ENCODE measurements at regions not wholly inside any gene's neighbourhood (a gene's known extent, or its start where the extent isn't known, plus 50 kb on each side); places are given as distances from the start of the nearest gene placed in this dataset.

GRCh38 chr5:29023541-29023940, 1985.2 kb upstream of the CDH9 start:
- no peak overlapping the region for H2BK20ac ChIP-seq (ENCODE audit: low read length)
- no peaks in the 10 kb centered on the region for H3K27me3 ChIP-seq (replicated peaks in 1 of 4; ENCODE audit: control insufficient read depth in 3 of 4, extremely low read depth in 1 of 4, insufficient read depth in 3 of 4, low read length in 3 of 4)
- no peaks in the 10 kb centered on the region for H3K79me1 ChIP-seq (ENCODE audit: low read depth, low read length)
- H2BK5ac ChIP-seq (ENCODE audit: low read depth, low read length) = no peak overlapping the region
- WGBS, 2 experiments (ENCODE audit: extremely low coverage in 1 of 2, insufficient coverage in 1 of 2, insufficient read length in 1 of 2, insufficient replicate concordance in 2 of 2, low coverage in 1 of 2, low lambda C conversion rate in 2 of 2, missing lambda C conversion rate in 1 of 2) = 73% methylated on average over 2 of the region's 2 CpGs; no CpG with 5 or more reads in 1 of the 2 experiments
- H3K4me2 ChIP-seq (ENCODE audit: insufficient read depth in 1 of 2, low read depth in 2 of 2, low read length in 2 of 2) = no peak overlapping the region
- H3K56ac ChIP-seq (replicated peaks; ENCODE audit: insufficient read length, low read depth, low read length) = no peak overlapping the region
- H3K27ac ChIP-seq (ENCODE audit: low read depth, low read length) = no peak overlapping the region
- no peak overlapping the region for H3K18ac ChIP-seq (ENCODE audit: extremely low read depth, low read length)
- no peak overlapping the region for H4K5ac ChIP-seq (ENCODE audit: insufficient read length, low read depth, low read length)
- no peak overlapping the region for H3K4ac ChIP-seq (replicated peaks; ENCODE audit: insufficient read length, low read depth, low read length)
- no peaks in the 10 kb centered on the region for H4K20me1 ChIP-seq (replicated peaks in 1 of 2; ENCODE audit: control insufficient read depth in 1 of 2, insufficient read depth in 2 of 2, low read length in 2 of 2)
- H3K36me3 ChIP-seq (ENCODE audit: control insufficient read depth in 2 of 4, insufficient read depth in 4 of 4, low read length in 3 of 4) = no peaks in the 10 kb centered on the region
- no peak overlapping the region for H3K14ac ChIP-seq (ENCODE audit: insufficient read length)
- POLR2A ChIA-PET (ENCODE audit: partially characterized antibody) = no interaction called here
- H3K4me1 ChIP-seq (replicated peaks in 1 of 4; ENCODE audit: control insufficient read depth in 3 of 4, insufficient read depth in 4 of 4, low read length in 3 of 4) = no peaks in the 10 kb centered on the region
- H4K91ac ChIP-seq (replicated peaks; ENCODE audit: insufficient read length, low read length) = no peak overlapping the region
- FAIRE-seq (no peak), DNase-seq (ENCODE audit: low read depth in 1 of 2, low spot score in 2 of 2) (no peak)
- CTCF ChIA-PET (ENCODE audit: partially characterized antibody) = interaction anchor here (1.2 kb wide), 1 partner anchor 13 kb away, joined by 4 read pairs; no protein-coding TSS in a partner anchor
- H2BK12ac ChIP-seq (ENCODE audit: low read depth, low read length) = no peak overlapping the region
- H3K79me2 ChIP-seq (ENCODE audit: control insufficient read depth in 1 of 2, insufficient read depth in 2 of 2, low read length in 2 of 2) = no peaks in the 10 kb centered on the region
- no peak overlapping the region for H4K8ac ChIP-seq (ENCODE audit: extremely low read depth, insufficient read depth, low read length)
- no peak overlapping the region for H2AK5ac ChIP-seq (ENCODE audit: low read depth, low read length)
- no peak overlapping the region for H3K4me3 ChIP-seq (ENCODE audit: extremely low read depth in 1 of 4, insufficient read depth in 2 of 4, low read depth in 3 of 4, low read length in 4 of 4)
- no peak overlapping the region for H2BK120ac ChIP-seq (replicated peaks; ENCODE audit: low read depth, low read length)
- H3K23ac ChIP-seq (ENCODE audit: insufficient read length) = no peak overlapping the region
- H2AFZ ChIP-seq (ENCODE audit: low read length) = no peak overlapping the region
- H3K23me2 ChIP-seq (ENCODE audit: low read depth, low read length) = no peaks in the 10 kb centered on the region
- no peaks in the 10 kb centered on the region for H3K9me3 ChIP-seq (ENCODE audit: insufficient read depth in 2 of 2, low read depth in 1 of 2, low read length in 1 of 2)
- H3K9ac ChIP-seq (replicated peaks in 1 of 4; ENCODE audit: extremely low read depth in 1 of 4, low read depth in 3 of 4, low read length in 3 of 4) = no peak overlapping the region
- H2BK15ac ChIP-seq (ENCODE audit: low read length) = no peak overlapping the region
- TF ChIP-seq BRCA1 (IDR thresholded peaks at IDR 0.05; ENCODE audit: low read depth, low read length) (no peak), TAF1 (IDR thresholded peaks at IDR 0.05; ENCODE audit: low read depth, low read length) (no peak), EP300 (IDR thresholded peaks at IDR 0.05; ENCODE audit: borderline replicate concordance in 1 of 2, low read depth in 2 of 2, low read length in 2 of 2) (no peak), ZNF274 (IDR thresholded peaks at IDR 0.05; ENCODE audit: borderline replicate concordance, extremely low read depth, low read length) (no peak), GTF2F1 (IDR thresholded peaks at IDR 0.05; ENCODE audit: borderline replicate concordance, low read depth, low read length) (no peak), RFX5 (IDR thresholded peaks at IDR 0.05; ENCODE audit: borderline replicate concordance, low read depth, low read length) (no peak), TCF12 (IDR thresholded peaks at IDR 0.05; ENCODE audit: low read depth, low read length) (no peak), ATF2 (IDR thresholded peaks at IDR 0.05; ENCODE audit: low read length) (no peak), SRF (IDR thresholded peaks at IDR 0.05; ENCODE audit: low read depth, low read length) (no peak), CEBPB (IDR thresholded peaks at IDR 0.05; ENCODE audit: low read depth, low read length) (no peak), POU5F1 (IDR thresholded peaks at IDR 0.05; ENCODE audit: low read depth, low read length) (no peak), POLR2A (IDR thresholded peaks at IDR 0.05; ENCODE audit: control extremely low read depth in 1 of 2, low read depth in 2 of 2, low read length in 2 of 2) (no peak), SAP30 (IDR thresholded peaks at IDR 0.05; ENCODE audit: insufficient read depth, insufficient replicate concordance, low read length) (no peak), EGR1 (IDR thresholded peaks at IDR 0.05; ENCODE audit: borderline replicate concordance, low read depth, low read length) (no peak)

All from H1 (cell line).